ENCODE measurements at regions not wholly inside any gene's neighbourhood (a gene's known extent, or its start where the extent isn't known, plus 50 kb on each side); places are given as distances from the start of the nearest gene placed in this dataset.
"Not testable (repeated sequence)": the region's sequence is repeated elsewhere in the genome, so short reads cannot be mapped to it uniquely, and the experiment has no call there.

GRCh38 chr16:29303520-29303919 is 103.0 kb downstream of the NPIPB11 start:
- no peaks in the 10 kb centered on the region for H3K27me3 ChIP-seq
- TF ChIP-seq, protein P1, sequence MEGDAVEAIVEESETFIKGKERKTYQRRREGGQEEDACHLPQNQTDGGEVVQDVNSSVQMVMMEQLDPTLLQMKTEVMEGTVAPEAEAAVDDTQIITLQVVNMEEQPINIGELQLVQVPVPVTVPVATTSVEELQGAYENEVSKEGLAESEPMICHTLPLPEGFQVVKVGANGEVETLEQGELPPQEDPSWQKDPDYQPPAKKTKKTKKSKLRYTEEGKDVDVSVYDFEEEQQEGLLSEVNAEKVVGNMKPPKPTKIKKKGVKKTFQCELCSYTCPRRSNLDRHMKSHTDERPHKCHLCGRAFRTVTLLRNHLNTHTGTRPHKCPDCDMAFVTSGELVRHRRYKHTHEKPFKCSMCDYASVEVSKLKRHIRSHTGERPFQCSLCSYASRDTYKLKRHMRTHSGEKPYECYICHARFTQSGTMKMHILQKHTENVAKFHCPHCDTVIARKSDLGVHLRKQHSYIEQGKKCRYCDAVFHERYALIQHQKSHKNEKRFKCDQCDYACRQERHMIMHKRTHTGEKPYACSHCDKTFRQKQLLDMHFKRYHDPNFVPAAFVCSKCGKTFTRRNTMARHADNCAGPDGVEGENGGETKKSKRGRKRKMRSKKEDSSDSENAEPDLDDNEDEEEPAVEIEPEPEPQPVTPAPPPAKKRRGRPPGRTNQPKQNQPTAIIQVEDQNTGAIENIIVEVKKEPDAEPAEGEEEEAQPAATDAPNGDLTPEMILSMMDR (IDR thresholded peaks at IDR 0.05), result no peak
- TF ChIP-seq POLR2A (IDR thresholded peaks at IDR 0.05) (no peak), EP300 (IDR thresholded peaks at IDR 0.05) (no peak), POLR2AphosphoS5 (IDR thresholded peaks at IDR 0.05) (no peak)
- no peaks in the 10 kb centered on the region for H3K9me3 ChIP-seq
- peaks cover 0 to 14% of the 10 kb centered on the region in 2 donors for H3K36me3 ChIP-seq
- H3K4me3 ChIP-seq, result no peak overlapping the region
- no peak overlapping the region for H3K27ac ChIP-seq
- WGBS, 2 donors (ENCODE audit: low coverage in 1 of 2), result 83 to 93% methylated on average over 2 of the region's 5 CpGs
- ATAC-seq, result no peak
- H3K4me1 ChIP-seq, result peaks cover 0 to 27% (median 0%) of the 10 kb centered on the region in 3 donors

DNA sequence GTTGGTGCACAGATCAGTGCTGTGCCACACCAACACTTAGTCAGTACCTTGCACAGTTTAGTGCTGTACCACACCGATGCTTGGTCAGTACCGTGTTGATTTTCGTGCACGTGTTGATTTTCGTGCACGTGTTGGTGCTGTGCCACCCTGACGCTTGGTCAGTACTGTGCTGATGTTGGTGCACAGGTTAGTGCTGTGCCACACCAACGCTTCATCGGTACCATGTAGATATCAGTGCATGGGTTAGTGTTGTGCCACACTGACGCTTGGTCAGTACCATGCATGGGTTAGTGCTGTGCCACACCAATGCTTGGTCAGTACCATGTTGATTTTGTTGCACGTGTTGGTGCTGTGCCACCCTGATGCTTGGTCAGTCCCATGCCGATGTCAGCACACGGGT is 103.5 kb downstream of the NPIPB11 start:
- Histone ChIP-seq H3K9me3 (no peaks in the 10 kb centered on the region), H3K4me3 (no peak overlapping the region), H3K27ac (no peak overlapping the region), H3K4me1 (peaks cover 0 to 22% (median 0%) of the 10 kb centered on the region in 3 donors), H3K27me3 (no peaks in the 10 kb centered on the region), H3K36me3 (peaks cover 0 to 14% of the 10 kb centered on the region in 2 donors)
- TF ChIP-seq POLR2AphosphoS5 (IDR thresholded peaks at IDR 0.05) (no peak), EP300 (IDR thresholded peaks at IDR 0.05) (no peak), POLR2A (IDR thresholded peaks at IDR 0.05) (no peak)
- TF ChIP-seq, protein P1 (IDR thresholded peaks at IDR 0.05), result no peak
- no peak for ATAC-seq
- WGBS, 2 donors (ENCODE audit: low coverage in 1 of 2), result 100% methylated on average over 2 of the region's 13 CpGs; no CpG with 5 or more reads in 1 of the 2 donors

DNA sequence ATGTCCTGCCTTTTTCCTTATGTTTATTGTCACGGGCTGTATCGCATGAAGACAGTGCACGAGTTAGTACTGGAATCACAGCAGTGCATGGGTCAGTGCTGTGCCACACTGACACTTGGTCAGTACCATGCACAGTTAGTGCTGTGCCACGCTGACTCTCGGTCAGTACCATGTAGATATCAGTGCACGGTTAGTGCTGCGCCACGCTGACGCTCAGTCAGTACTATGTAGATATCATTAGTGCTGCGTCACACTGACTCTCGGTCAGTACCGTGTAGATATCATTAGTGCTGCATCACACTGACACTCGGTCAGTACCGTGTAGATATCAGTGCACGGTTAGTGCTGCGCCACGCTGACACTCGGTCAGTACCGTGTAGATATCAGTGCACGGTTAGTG is 104.1 kb downstream of the NPIPB11 start:
- WGBS, 2 donors (ENCODE audit: low coverage in 1 of 2), result 98% methylated on average over 16 of the region's 20 CpGs; no CpG with 5 or more reads in 1 of the 2 donors

DNA sequence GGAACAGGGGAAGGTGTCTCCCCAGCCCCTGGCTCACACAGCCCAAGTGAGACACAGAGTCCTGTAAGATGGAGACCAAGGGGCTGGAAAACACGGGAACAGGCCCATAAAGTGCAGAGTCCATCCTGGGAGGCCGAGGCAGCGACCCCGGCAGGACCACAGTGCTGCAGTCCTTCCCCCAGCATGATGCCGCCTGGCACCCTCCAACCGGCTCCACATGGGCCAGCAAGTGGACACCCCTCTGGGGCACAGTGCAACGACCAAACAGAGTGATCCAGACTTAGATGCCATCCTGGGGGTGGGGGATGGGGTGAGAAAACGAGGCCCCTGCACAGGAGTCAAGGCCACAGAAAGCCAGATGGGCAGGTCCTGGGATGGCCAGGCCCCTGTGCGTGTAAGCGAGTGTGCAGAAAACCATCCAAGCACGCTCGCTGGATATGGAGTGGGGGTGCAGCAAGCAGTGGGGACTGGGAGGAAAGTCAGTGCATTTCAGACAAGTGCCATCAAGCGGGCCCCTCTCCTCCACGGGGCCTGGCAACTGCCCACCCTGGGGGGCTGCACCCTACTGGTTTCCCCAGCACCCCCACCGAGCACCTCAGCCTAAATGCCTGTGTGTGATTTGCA is 104.7 kb downstream of the NPIPB11 start:
- H3K4me3 ChIP-seq, ATAC-seq, H3K9me3 ChIP-seq, H3K27me3 ChIP-seq, H3K27ac ChIP-seq: not testable (repeated sequence)
- WGBS, 2 donors (ENCODE audit: low coverage in 1 of 2), result 90 to 92% methylated on average over 2 to 10 of the region's 15 CpGs
- Histone ChIP-seq H3K4me1 (peaks cover 0 to 10% (median 0%) of the 10 kb centered on the region in 3 donors), H3K36me3 (peaks cover 0 to 14% of the 10 kb centered on the region in 2 donors)

More for the DNA sequence above, 104.1 kb downstream of the NPIPB11 start:
- ATAC-seq, H3K27me3 ChIP-seq, H3K27ac ChIP-seq, H3K9me3 ChIP-seq, H3K4me3 ChIP-seq: not testable (repeated sequence)
- Histone ChIP-seq H3K4me1 (peaks cover 0 to 17% (median 0%) of the 10 kb centered on the region in 3 donors), H3K36me3 (peaks cover 0 to 14% of the 10 kb centered on the region in 2 donors)

DNA sequence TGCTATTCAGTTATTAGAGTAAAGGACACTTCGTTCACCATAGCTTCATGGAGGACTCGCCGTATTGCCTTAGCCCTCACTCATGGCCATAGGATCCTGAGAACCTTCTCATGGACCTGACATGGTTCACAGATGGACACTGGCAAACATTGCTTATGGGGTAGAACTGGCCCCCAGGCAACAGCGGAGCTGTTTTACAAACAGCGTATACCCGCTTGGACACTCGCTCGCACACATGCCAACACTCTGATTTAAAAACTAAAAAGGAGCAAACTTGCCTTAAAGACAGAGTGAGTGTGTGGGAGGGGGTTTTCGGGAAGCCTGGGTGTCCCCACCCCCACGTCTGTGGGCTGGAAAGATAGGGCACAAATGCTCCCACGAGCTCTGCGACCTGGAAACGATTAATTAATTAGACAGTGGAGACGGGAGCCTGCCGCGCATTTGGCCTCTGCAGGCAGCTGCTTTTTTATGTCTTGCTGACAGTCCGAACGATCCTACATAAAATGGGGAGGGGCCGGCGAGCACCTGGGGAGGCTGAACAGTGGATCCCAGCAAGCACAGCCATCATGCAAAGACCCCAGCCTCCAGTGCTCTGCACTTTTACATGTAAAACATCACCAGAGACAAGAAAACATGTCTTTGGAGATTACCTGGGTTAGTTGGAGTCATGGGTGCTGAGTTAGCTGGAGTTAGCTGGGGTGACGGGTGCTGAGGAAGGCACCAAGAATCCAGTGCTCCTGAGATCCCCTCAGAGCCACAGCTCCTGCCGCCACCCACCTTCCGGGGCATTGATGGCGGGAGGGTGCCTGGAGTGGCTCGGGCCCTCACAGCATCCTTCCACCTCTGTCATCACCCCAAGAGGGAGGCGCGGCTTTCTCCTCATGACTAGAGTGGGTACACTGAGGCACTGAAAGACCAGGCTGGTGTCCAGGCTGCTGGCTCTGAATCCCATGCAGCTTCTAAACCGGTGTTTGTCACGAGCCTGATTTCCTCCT is 105.7 kb downstream of the NPIPB11 start:
- H3K4me3 ChIP-seq, H3K27me3 ChIP-seq, H3K4me1 ChIP-seq, H3K9me3 ChIP-seq: not testable (repeated sequence)
- WGBS, 2 donors (ENCODE audit: low coverage in 1 of 2), result 71 to 100% methylated on average over 1 to 16 of the region's 29 CpGs
- Histone ChIP-seq H3K27ac (peak overlapping the region in 3 of 4 donors; percentile 16 to 54 (median 43)), H3K36me3 (peaks cover 0 to 14% of the 10 kb centered on the region in 2 donors)
- peak; percentile 3 for ATAC-seq

- not testable (repeated sequence) for H3K27me3 ChIP-seq, H3K9me3 ChIP-seq, H3K4me1 ChIP-seq, H3K4me3 ChIP-seq
- 59 to 74% methylated on average over 4 to 7 of the region's 7 CpGs for WGBS, 2 donors (ENCODE audit: low coverage in 1 of 2)
- peak; percentile 88 for ATAC-seq
- H3K27ac ChIP-seq, result peak overlapping the region in 3 of 4 donors; percentile 16 to 54 (median 47)
- H3K36me3 ChIP-seq, result peaks cover 0 to 14% of the 10 kb centered on the region in 2 donors
Measured at GRCh38 chr16:29300030-29300491, 106.5 kb downstream of the NPIPB11 start.

DNA sequence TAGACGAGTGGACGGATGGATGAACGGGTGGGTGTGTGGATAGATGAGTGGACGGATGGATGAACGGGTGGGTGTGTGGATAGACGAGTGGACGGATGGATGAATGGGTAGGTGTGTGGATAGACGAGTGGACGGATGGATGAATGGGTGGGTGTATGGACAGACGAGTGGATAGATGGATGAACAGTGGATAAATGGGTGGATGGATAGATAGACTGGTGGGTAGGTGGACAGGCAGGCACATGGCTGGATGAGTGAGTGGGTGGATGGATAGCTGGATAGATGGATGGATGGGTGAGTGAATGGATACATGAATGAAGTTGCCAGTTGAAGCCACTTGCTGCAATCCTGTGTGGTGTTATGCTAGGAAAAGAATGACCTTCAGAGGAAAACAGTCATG is 107.5 kb downstream of the NPIPB11 start:
- H3K9me3 ChIP-seq, H3K4me3 ChIP-seq, H3K27me3 ChIP-seq, H3K27ac ChIP-seq, ATAC-seq, H3K4me1 ChIP-seq: not testable (repeated sequence)
- peaks cover 0 to 14% of the 10 kb centered on the region in 2 donors for H3K36me3 ChIP-seq
- 93 to 96% methylated on average over 10 of the region's 10 CpGs for WGBS, 2 donors (ENCODE audit: low coverage in 1 of 2)

- peaks cover 0 to 11% (median 0%) of the 10 kb centered on the region in 3 donors for H3K4me1 ChIP-seq
- H3K27ac ChIP-seq, H3K9me3 ChIP-seq, ATAC-seq, H3K36me3 ChIP-seq, H3K27me3 ChIP-seq, H3K4me3 ChIP-seq: not testable (repeated sequence)
- 90 to 91% methylated on average over 2 to 12 of the region's 12 CpGs for WGBS, 2 donors (ENCODE audit: low coverage in 1 of 2)
Measured at GRCh38 chr16:29298307-29298706, 108.2 kb downstream of the NPIPB11 start.

DNA sequence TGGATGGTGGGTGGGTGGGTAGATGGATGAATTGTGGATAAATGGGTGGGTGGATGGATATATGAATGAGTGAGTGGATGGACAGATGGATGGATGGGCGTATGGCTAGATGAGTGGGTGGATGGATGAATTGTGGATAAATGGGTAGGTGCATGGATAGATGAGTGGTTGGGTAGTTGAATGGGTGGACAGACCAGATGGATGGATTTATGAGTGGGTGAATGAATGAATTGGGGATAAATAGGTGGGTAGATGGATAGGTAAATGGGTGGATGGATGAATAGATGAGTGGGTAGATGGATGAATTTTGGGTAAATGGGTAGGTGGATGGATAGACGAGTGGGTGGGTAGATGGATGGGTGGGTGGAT is 108.7 kb downstream of the NPIPB11 start:
- not testable (repeated sequence) for H3K9me3 ChIP-seq, H3K27ac ChIP-seq, ATAC-seq, H3K27me3 ChIP-seq, H3K36me3 ChIP-seq, H3K4me3 ChIP-seq
- peaks cover 0 to 16% (median 0%) of the 10 kb centered on the region in 3 donors for H3K4me1 ChIP-seq
- 97 to 100% methylated on average over 1 to 2 of the region's 2 CpGs for WGBS, 2 donors (ENCODE audit: low coverage in 1 of 2)

DNA sequence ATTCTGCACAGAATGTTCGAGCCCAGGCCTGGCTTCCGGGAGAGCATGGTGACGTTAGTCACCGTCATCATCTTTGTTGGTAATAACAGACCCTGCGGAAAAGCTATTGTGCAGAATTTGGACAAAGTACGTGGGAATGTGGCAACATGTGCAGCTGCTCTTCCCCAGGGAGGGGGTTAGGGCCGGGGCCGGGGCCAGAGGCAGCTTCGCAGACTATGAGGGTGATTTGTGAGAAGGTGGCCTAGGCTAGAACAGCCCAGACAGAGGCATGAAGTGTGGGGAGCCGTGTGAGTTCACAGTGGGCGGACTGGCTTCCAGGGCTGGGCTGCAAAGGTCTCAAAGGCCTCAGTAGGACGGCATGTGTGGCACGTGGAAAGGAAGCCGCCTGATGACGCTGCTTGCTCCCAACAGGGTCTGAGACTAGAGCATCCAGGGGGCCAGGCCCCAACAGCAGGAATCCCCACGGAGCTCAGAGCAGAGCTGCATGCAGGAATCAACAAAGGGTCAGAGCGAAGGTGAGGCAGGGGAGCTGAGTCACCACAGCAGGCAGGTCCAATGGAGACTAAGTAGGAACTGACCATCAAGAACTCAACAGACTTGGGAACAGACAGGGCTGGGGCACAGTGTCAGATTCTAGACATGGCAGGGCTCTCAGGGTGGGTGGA is 109.2 kb downstream of the NPIPB11 start:
- peaks cover 0 to 21% (median 0%) of the 10 kb centered on the region in 3 donors for H3K4me1 ChIP-seq
- 70 to 93% methylated on average over 2 to 13 of the region's 17 CpGs for WGBS, 2 donors (ENCODE audit: low coverage in 1 of 2)
- H3K36me3 ChIP-seq, H3K4me3 ChIP-seq, H3K27me3 ChIP-seq, ATAC-seq, H3K9me3 ChIP-seq, H3K27ac ChIP-seq: not testable (repeated sequence)
